Adipocyte (in vitro differentiated cells): ENCODE measurements at regions not wholly inside any gene's neighbourhood (a gene's known extent, or its start where the extent isn't known, plus 50 kb on each side); places are given as distances from the start of the nearest gene placed in this dataset.
"Not testable (repeated sequence)": the region's sequence is repeated elsewhere in the genome, so short reads cannot be mapped to it uniquely, and the experiment has no call there.

Experiments
- DNase-seq: peaks from one replicate; pipeline ENCODE4 v3.0.0-alpha.2; 2015; ENCODE audit warnings: low read depth
- H3K27me3 ChIP-seq: replicated peaks from 2 replicates; pipeline ENCODE4 v1.7.0; 2013; ENCODE audit warnings: mild to moderate bottlenecking, low read length, moderate library complexity; ENCODE audit not compliant: control insufficient read depth, insufficient read depth
- H3K36me3 ChIP-seq: 2 replicates; pipeline ENCODE4 v1.7.0; 2013; ENCODE audit warnings: low read length, mild to moderate bottlenecking, moderate library complexity; ENCODE audit not compliant: control insufficient read depth, insufficient read depth, severe bottlenecking
- H3K4me1 ChIP-seq: 2 replicates; pipeline ENCODE4 v1.7.0; 2013; ENCODE audit warnings: mild to moderate bottlenecking, low read length, moderate library complexity; ENCODE audit not compliant: control insufficient read depth, insufficient read depth
- H3K4me3 ChIP-seq: 2 replicates; pipeline ENCODE4 v1.7.0; 2013; ENCODE audit warnings: mild to moderate bottlenecking, low read length, moderate library complexity
- H3K9ac ChIP-seq: 2 replicates; pipeline ENCODE4 v1.7.0; 2013; ENCODE audit warnings: mild to moderate bottlenecking, low read length, moderate library complexity
- H3K9me3 ChIP-seq: 2 replicates; pipeline ENCODE4 v1.7.0; 2013; ENCODE audit warnings: mild to moderate bottlenecking, low read length, moderate library complexity; ENCODE audit not compliant: control insufficient read depth

- no peak for DNase-seq
- H3K4me3 ChIP-seq: no peak overlapping the region
- no peaks in the 10 kb centered on the region for H3K4me1 ChIP-seq
- no peaks in the 10 kb centered on the region for H3K27me3 ChIP-seq
- no peaks in the 10 kb centered on the region for H3K9me3 ChIP-seq
- H3K36me3 ChIP-seq: no peaks in the 10 kb centered on the region
- H3K9ac ChIP-seq: no peak overlapping the region
These were observed 91.4 kb downstream of the MOBP start for GRCh38 chr3:39558775-39559306.

- peak; percentile 33 for DNase-seq
- Histone ChIP-seq H3K36me3 (no peaks in the 10 kb centered on the region), H3K4me1 (no peaks in the 10 kb centered on the region), H3K27me3 (no peaks in the 10 kb centered on the region), H3K9ac (no peak overlapping the region), H3K9me3 (no peaks in the 10 kb centered on the region), H3K4me3 (no peak overlapping the region)
These were observed 92.1 kb downstream of the MOBP start for GRCh38 chr3:39559543-39559942.

GRCh38 chr3:39568508-39568907, 101.0 kb downstream of the MOBP start:
- Histone ChIP-seq H3K9me3 (no peaks in the 10 kb centered on the region), H3K9ac (no peak overlapping the region), H3K4me1 (peaks cover 9% of the 10 kb centered on the region), H3K36me3 (no peaks in the 10 kb centered on the region), H3K4me3 (no peak overlapping the region), H3K27me3 (peaks cover 11% of the 10 kb centered on the region)
- DNase-seq: no peak

- H3K9me3 ChIP-seq: no peaks in the 10 kb centered on the region
These were observed 101.6 kb downstream of the MOBP start for GRCh38 chr3:39569095-39569494.

GRCh38 chr3:39573392-39573791, 105.9 kb downstream of the MOBP start:
- H3K4me1 ChIP-seq: peaks cover 8% of the 10 kb centered on the region
- H3K9me3 ChIP-seq: no peaks in the 10 kb centered on the region
- H3K4me3 ChIP-seq: no peak overlapping the region
- H3K9ac ChIP-seq: no peak overlapping the region
- DNase-seq: no peak
- peaks cover 11% of the 10 kb centered on the region for H3K27me3 ChIP-seq
- no peaks in the 10 kb centered on the region for H3K36me3 ChIP-seq

More at GRCh38 chr3:39569095-39569494, 101.6 kb downstream of the MOBP start:
- Histone ChIP-seq H3K9ac (no peak overlapping the region), H3K4me3 (no peak overlapping the region), H3K36me3 (no peaks in the 10 kb centered on the region), H3K4me1 (peaks cover 9% of the 10 kb centered on the region), H3K27me3 (peaks cover 15% of the 10 kb centered on the region)
- DNase-seq: no peak

- Histone ChIP-seq H3K4me3 (no peak overlapping the region), H3K36me3 (no peaks in the 10 kb centered on the region)
These were observed 110.1 kb downstream of the MOBP start for GRCh38 chr3:39577541-39577940.

GRCh38 chr3:39586215-39586614, 118.7 kb downstream of the MOBP start:
- H3K4me1 ChIP-seq, DNase-seq, H3K27me3 ChIP-seq, H3K9me3 ChIP-seq, H3K9ac ChIP-seq, H3K4me3 ChIP-seq, H3K36me3 ChIP-seq: not testable (repeated sequence)

More at GRCh38 chr3:39577541-39577940, 110.1 kb downstream of the MOBP start:
- Histone ChIP-seq H3K27me3 (peaks cover 9% of the 10 kb centered on the region), H3K9ac (no peak overlapping the region), H3K9me3 (no peaks in the 10 kb centered on the region), H3K4me1 (no peaks in the 10 kb centered on the region)
- DNase-seq: no peak

- Histone ChIP-seq H3K4me1 (peaks cover under 1% of the 10 kb centered on the region), H3K9ac (no peak overlapping the region), H3K36me3 (no peaks in the 10 kb centered on the region), H3K4me3 (no peak overlapping the region), H3K9me3 (no peaks in the 10 kb centered on the region), H3K27me3 (no peaks in the 10 kb centered on the region)
- DNase-seq: no peak
These were observed 119.6 kb downstream of the MOBP start for GRCh38 chr3:39587113-39587512.

- Histone ChIP-seq H3K9ac (no peak overlapping the region), H3K4me3 (no peak overlapping the region), H3K4me1 (peaks cover 17% of the 10 kb centered on the region), H3K9me3 (no peaks in the 10 kb centered on the region), H3K36me3 (no peaks in the 10 kb centered on the region), H3K27me3 (no peaks in the 10 kb centered on the region)
- DNase-seq: no peak
These were observed 123.3 kb downstream of the MOBP start for GRCh38 chr3:39590806-39591205.

GRCh38 chr3:39592311-39593050, 125.0 kb downstream of the MOBP start:
- Histone ChIP-seq H3K36me3 (no peaks in the 10 kb centered on the region), H3K4me1 (peaks cover 17% of the 10 kb centered on the region), H3K27me3 (no peaks in the 10 kb centered on the region), H3K9ac (peak overlapping the region; percentile 35), H3K4me3 (no peak overlapping the region), H3K9me3 (no peaks in the 10 kb centered on the region)
- peak; percentile 12 for DNase-seq

GRCh38 chr3:39593341-39593740, 125.9 kb downstream of the MOBP start:
- Histone ChIP-seq H3K4me1 (peaks cover 17% of the 10 kb centered on the region), H3K9ac (no peak overlapping the region), H3K9me3 (no peaks in the 10 kb centered on the region), H3K4me3 (no peak overlapping the region), H3K27me3 (no peaks in the 10 kb centered on the region), H3K36me3 (no peaks in the 10 kb centered on the region)
- no peak for DNase-seq

- no peak overlapping the region for H3K9ac ChIP-seq
- no peaks in the 10 kb centered on the region for H3K4me1 ChIP-seq
- no peaks in the 10 kb centered on the region for H3K36me3 ChIP-seq
- no peaks in the 10 kb centered on the region for H3K27me3 ChIP-seq
- DNase-seq: no peak
- H3K9me3 ChIP-seq: no peaks in the 10 kb centered on the region
- no peak overlapping the region for H3K4me3 ChIP-seq
These were observed 133.8 kb downstream of the MOBP start for GRCh38 chr3:39601241-39601640.
